RWPE1 (cell line): ENCODE measurements at regions not wholly inside any gene's neighbourhood (a gene's known extent, or its start where the extent isn't known, plus 50 kb on each side); places are given as distances from the start of the nearest gene placed in this dataset.

Source experiments
- CTCF ChIA-PET: fragments of 350-600 bp; sonication (Branson Sonifier 250); formaldehyde crosslinking; extraction: SDS; loops from one replicate; lab custom pipeline; 2021; lab: Yijun Ruan, JAX
- POLR2A ChIA-PET: fragments of 400-600 bp; formaldehyde crosslinking; extraction: SDS; loops from one replicate; lab custom pipeline; 2020; ENCODE audit warnings: antibody characterized with exemption; ENCODE audit not compliant: low non-redundant PET; lab: Yijun Ruan, JAX
- DNase-seq: peaks from one replicate; pipeline ENCODE4 v3.0.0; 2012; ENCODE audit warnings: low spot score
- H3K27ac ChIP-seq: fragments of 450-650 bp; 2 replicates; pipeline ENCODE4 v1.5.1; 2017
- CTCF ChIP-seq: fragments of 450-650 bp; conservative IDR thresholded peaks from 2 replicates; pipeline ENCODE4 v1.5.1; 2017; ENCODE audit warnings: low read depth, mild to moderate bottlenecking

- no peak overlapping the region for H3K27ac ChIP-seq
- no peak for TF ChIP-seq CTCF
- DNase-seq, result no peak
- POLR2A ChIA-PET, result no interaction called here
- CTCF ChIA-PET, result no interaction called here
These were observed 624.4 kb downstream of the BRD1 start for GRCh38 chr22:49203091-49203858.

- no peak for DNase-seq
- ChIA-PET CTCF (no interaction called here), POLR2A (no interaction called here)
- TF ChIP-seq CTCF, result no peak
- H3K27ac ChIP-seq, result no peak overlapping the region
These were observed 625.4 kb downstream of the BRD1 start for GRCh38 chr22:49202226-49202625.

- no peak for DNase-seq
- POLR2A ChIA-PET, result no interaction called here
- no peak overlapping the region for H3K27ac ChIP-seq
- TF ChIP-seq CTCF, result no peak
- CTCF ChIA-PET, result no interaction called here
These were observed 626.4 kb downstream of the BRD1 start for GRCh38 chr22:49201046-49201970.

- no peak for DNase-seq
- no peak overlapping the region for H3K27ac ChIP-seq
- ChIA-PET POLR2A (no interaction called here), CTCF (no interaction called here)
- no peak for TF ChIP-seq CTCF
These were observed 628.4 kb downstream of the BRD1 start for GRCh38 chr22:49199224-49199623.

- TF ChIP-seq CTCF, result no peak
- no peak overlapping the region for H3K27ac ChIP-seq
- ChIA-PET CTCF (no interaction called here), POLR2A (no interaction called here)
- DNase-seq, result no peak
These were observed 629.0 kb downstream of the BRD1 start for GRCh38 chr22:49198705-49199084.

- H3K27ac ChIP-seq, result no peak overlapping the region
- no peak for TF ChIP-seq CTCF
- no peak for DNase-seq
- ChIA-PET POLR2A (no interaction called here), CTCF (no interaction called here)
These were observed 629.5 kb downstream of the BRD1 start for GRCh38 chr22:49197986-49198704.
